ENCODE measurements at regions not wholly inside any gene's neighbourhood (a gene's known extent, or its start where the extent isn't known, plus 50 kb on each side); places are given as distances from the start of the nearest gene placed in this dataset.

DNA sequence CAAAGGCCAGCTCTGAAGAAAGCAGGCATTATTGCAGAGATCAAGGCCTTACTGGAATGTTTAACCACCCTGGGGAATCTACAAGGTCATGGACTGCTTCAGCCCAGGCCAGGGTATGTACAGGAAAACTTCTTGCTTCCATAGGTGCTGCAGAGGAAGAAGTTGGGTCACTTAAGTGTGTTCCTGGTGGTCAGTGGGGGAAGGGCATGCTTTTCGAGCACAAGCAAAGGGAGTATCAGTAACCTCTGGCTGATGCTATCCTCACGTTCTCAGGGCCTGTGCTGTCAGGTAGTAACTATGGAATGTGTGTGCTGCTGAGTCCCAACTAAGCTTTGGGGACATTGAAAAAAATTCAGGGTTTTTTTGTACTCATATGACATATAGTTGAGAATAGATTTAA, 234.0 kb upstream of the SP4 start:
- Histone ChIP-seq H3K36me3 (replicated peaks; ENCODE audit: control insufficient read depth, insufficient read depth, low read length) (no peaks in the 10 kb centered on the region), H3K27me3 (ENCODE audit: control insufficient read depth, insufficient read depth, low read length) (no peaks in the 10 kb centered on the region), H3K4me3 (ENCODE audit: insufficient read depth, low read depth, low read length) (no peak overlapping the region)
- peak; percentile 26 for DNase-seq

DNA sequence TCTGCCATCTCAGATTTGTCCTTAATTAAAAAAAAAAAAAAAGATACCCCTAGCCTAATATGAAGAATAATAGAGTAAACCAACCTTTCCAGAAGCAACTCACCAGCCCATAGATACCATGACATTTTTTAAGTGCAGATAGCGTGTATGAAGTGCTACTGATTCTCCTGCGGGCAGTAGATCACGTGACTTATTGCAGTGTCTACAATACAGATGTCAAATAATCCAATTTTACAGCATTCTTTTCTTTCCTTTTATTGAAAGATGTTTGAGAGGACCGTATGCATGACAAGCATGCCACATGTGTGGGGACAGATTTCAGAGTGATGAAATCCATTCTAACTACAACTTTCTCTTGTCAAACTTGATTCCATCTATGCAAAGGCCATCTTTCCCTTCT, 232.9 kb upstream of the SP4 start:
- H3K36me3 ChIP-seq (replicated peaks; ENCODE audit: control insufficient read depth, insufficient read depth, low read length), result no peaks in the 10 kb centered on the region
- H3K27me3 ChIP-seq (ENCODE audit: control insufficient read depth, insufficient read depth, low read length), result no peaks in the 10 kb centered on the region
- DNase-seq, result no peak
- H3K4me3 ChIP-seq (ENCODE audit: insufficient read depth, low read depth, low read length), result no peak overlapping the region

GRCh38 chr7:21198921-21199320, 229.0 kb upstream of the SP4 start:
- Histone ChIP-seq H3K27me3 (ENCODE audit: control insufficient read depth, insufficient read depth, low read length) (no peaks in the 10 kb centered on the region), H3K4me3 (ENCODE audit: insufficient read depth, low read depth, low read length) (no peak overlapping the region), H3K36me3 (replicated peaks; ENCODE audit: control insufficient read depth, insufficient read depth, low read length) (no peaks in the 10 kb centered on the region)
- no peak for DNase-seq

- Histone ChIP-seq H3K4me3 (ENCODE audit: insufficient read depth, low read depth, low read length) (no peak overlapping the region), H3K36me3 (replicated peaks; ENCODE audit: control insufficient read depth, insufficient read depth, low read length) (no peaks in the 10 kb centered on the region), H3K27me3 (ENCODE audit: control insufficient read depth, insufficient read depth, low read length) (no peaks in the 10 kb centered on the region)
- no peak for DNase-seq
Observed at GRCh38 chr7:21200503-21200902, 227.4 kb upstream of the SP4 start.

- no peak for DNase-seq
- no peaks in the 10 kb centered on the region for H3K27me3 ChIP-seq (ENCODE audit: control insufficient read depth, insufficient read depth, low read length)
- no peak overlapping the region for H3K4me3 ChIP-seq (ENCODE audit: insufficient read depth, low read depth, low read length)
Observed at GRCh38 chr7:21214657-21215056, 213.2 kb upstream of the SP4 start.

GRCh38 chr7:21215307-21215706, 212.6 kb upstream of the SP4 start:
- DNase-seq, result no peak
- Histone ChIP-seq H3K4me3 (ENCODE audit: insufficient read depth, low read depth, low read length) (no peak overlapping the region), H3K36me3 (replicated peaks; ENCODE audit: control insufficient read depth, insufficient read depth, low read length) (no peaks in the 10 kb centered on the region), H3K27me3 (ENCODE audit: control insufficient read depth, insufficient read depth, low read length) (no peaks in the 10 kb centered on the region)

More at GRCh38 chr7:21214657-21215056, 213.2 kb upstream of the SP4 start:
- no peaks in the 10 kb centered on the region for H3K36me3 ChIP-seq (replicated peaks; ENCODE audit: control insufficient read depth, insufficient read depth, low read length)

- Histone ChIP-seq H3K36me3 (replicated peaks; ENCODE audit: control insufficient read depth, insufficient read depth, low read length) (no peaks in the 10 kb centered on the region), H3K27me3 (ENCODE audit: control insufficient read depth, insufficient read depth, low read length) (no peaks in the 10 kb centered on the region), H3K4me3 (ENCODE audit: insufficient read depth, low read depth, low read length) (no peak overlapping the region)
- no peak for DNase-seq
Observed at GRCh38 chr7:21217365-21217764, 210.5 kb upstream of the SP4 start.

DNA sequence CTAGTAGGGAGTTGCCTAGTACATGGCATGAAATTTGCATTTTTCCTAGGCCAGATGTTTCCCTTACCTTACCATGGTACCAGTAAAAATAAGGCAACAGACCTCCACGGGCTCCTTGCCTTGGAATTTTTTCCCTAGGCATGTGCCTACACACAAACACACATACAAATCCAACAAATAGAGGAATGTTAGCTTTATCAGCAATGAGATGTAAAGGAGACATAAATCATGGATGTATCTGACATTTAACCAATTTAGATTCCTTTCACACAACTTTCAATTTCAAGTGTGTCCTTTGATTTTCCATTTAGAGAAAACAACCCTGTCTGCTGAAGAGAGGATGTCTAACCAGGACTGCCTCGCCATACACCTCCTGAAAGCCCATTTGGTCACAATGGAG, 209.7 kb upstream of the SP4 start:
- Histone ChIP-seq H3K36me3 (replicated peaks; ENCODE audit: control insufficient read depth, insufficient read depth, low read length) (no peaks in the 10 kb centered on the region), H3K4me3 (ENCODE audit: insufficient read depth, low read depth, low read length) (no peak overlapping the region), H3K27me3 (ENCODE audit: control insufficient read depth, insufficient read depth, low read length) (no peaks in the 10 kb centered on the region)
- no peak for DNase-seq

GRCh38 chr7:21221130-21221529, 206.8 kb upstream of the SP4 start:
- DNase-seq, result no peak
- Histone ChIP-seq H3K36me3 (replicated peaks; ENCODE audit: control insufficient read depth, insufficient read depth, low read length) (no peaks in the 10 kb centered on the region), H3K27me3 (ENCODE audit: control insufficient read depth, insufficient read depth, low read length) (no peaks in the 10 kb centered on the region), H3K4me3 (ENCODE audit: insufficient read depth, low read depth, low read length) (no peak overlapping the region)

GRCh38 chr7:21238400-21239116, 189.3 kb upstream of the SP4 start:
- Histone ChIP-seq H3K4me3 (ENCODE audit: insufficient read depth, low read depth, low read length) (no peak overlapping the region), H3K27me3 (ENCODE audit: control insufficient read depth, insufficient read depth, low read length) (no peaks in the 10 kb centered on the region), H3K36me3 (replicated peaks; ENCODE audit: control insufficient read depth, insufficient read depth, low read length) (no peaks in the 10 kb centered on the region)
- DNase-seq, result no peak

- no peak overlapping the region for H3K4me3 ChIP-seq (ENCODE audit: insufficient read depth, low read depth, low read length)
- H3K27me3 ChIP-seq (ENCODE audit: control insufficient read depth, insufficient read depth, low read length), result no peaks in the 10 kb centered on the region
- DNase-seq, result peak; percentile 58
- H3K36me3 ChIP-seq (replicated peaks; ENCODE audit: control insufficient read depth, insufficient read depth, low read length), result no peaks in the 10 kb centered on the region
Observed at GRCh38 chr7:21243265-21243664, 184.6 kb upstream of the SP4 start.

DNA sequence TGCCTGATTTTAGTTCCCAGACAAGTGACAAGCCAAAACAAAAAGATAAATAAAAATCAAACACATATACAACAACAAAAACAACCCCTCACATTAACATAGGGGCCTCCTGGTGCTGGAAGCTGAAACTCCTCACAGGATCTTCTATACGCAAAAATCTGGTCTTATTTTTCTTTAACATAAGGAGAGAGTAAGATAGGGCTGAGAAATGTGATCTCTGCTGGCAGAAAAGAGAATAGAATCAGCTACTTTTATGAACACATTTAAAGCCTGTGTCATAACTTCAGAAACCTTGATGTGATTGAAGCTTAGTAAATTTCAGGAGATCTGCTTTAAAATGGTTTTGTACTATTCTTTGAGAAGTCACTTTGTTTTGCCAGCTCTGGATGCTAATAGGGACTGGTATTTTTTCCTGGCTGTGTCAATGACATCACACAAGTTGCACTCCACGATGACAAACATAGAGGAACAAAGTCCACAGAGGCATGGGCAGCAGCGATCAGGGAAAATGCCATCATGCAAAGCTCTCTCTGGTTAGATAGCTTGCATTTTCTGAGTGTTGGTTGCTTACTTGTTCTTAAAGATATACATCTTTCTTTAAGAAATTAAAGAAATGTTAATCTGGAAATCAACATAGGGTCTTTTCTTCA, 176.6 kb upstream of the SP4 start:
- H3K27me3 ChIP-seq (ENCODE audit: control insufficient read depth, insufficient read depth, low read length), result no peaks in the 10 kb centered on the region; the same call in 1 of the 2 replicates

DNA sequence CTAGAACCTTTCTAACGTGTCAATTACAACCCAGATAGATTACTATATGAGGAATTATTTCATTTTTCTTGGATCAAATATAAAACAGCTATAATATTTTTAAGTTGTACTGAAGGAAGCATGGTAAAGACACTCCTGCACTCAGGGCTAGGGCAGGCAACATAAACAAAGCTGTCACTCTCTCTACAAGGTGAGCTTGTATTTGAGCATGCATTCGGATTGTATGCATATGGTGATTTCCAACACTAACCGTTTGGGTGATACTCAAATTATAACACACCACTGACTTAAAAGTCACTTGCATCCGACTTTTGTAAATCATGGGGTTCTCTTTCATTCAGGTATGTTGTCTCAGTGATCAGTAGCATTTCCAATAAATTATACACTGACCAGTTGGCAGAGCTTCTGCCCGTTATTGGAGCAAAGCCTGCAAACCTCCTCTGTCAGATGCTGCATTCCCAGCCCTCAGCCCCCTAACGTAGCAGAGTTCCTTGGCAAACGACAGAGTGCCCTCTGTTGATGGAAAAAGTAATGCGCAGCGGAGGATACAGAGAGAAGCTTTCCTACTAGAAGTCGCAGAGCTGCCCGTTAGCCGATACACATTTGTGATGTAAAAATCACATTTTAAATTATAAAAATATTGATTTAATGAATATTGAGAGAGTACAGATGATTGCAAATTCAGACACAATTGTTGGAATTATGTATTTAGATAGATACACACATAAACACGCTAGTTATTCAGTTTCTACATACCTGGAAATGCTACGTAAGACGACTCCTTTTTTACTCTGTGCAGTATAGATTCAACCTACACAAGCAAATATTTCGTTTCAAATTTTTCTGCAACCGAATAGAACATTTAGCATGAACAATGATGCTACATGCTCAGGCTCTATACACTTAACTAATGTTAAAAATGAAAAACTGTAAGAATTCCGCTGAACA, 173.9 kb upstream of the SP4 start:
- no peak overlapping the region for H3K4me3 ChIP-seq (ENCODE audit: insufficient read depth, low read depth, low read length)
- no peaks in the 10 kb centered on the region for H3K36me3 ChIP-seq (replicated peaks; ENCODE audit: control insufficient read depth, insufficient read depth, low read length)
- H3K27me3 ChIP-seq (ENCODE audit: control insufficient read depth, insufficient read depth, low read length), result no peaks in the 10 kb centered on the region; the same call in 1 of the 2 replicates

More for the DNA sequence above, 176.6 kb upstream of the SP4 start:
- no peak overlapping the region for H3K4me3 ChIP-seq (ENCODE audit: insufficient read depth, low read depth, low read length)
- H3K36me3 ChIP-seq (replicated peaks; ENCODE audit: control insufficient read depth, insufficient read depth, low read length), result no peaks in the 10 kb centered on the region
- DNase-seq, result no peak

GRCh38 chr7:21256310-21256877, 171.5 kb upstream of the SP4 start:
- Histone ChIP-seq H3K36me3 (replicated peaks; ENCODE audit: control insufficient read depth, insufficient read depth, low read length) (no peaks in the 10 kb centered on the region), H3K4me3 (ENCODE audit: insufficient read depth, low read depth, low read length) (no peak overlapping the region), H3K27me3 (ENCODE audit: control insufficient read depth, insufficient read depth, low read length) (no peaks in the 10 kb centered on the region; the same call in 1 of the 2 replicates)
- DNase-seq, result no peak

More for the DNA sequence above, 173.9 kb upstream of the SP4 start:
- DNase-seq, result peak; percentile 71
